ENCODE measurements at regions not wholly inside any gene's neighbourhood (a gene's known extent, or its start where the extent isn't known, plus 50 kb on each side); places are given as distances from the start of the nearest gene placed in this dataset.

- no peaks in the 10 kb centered on the region for H3K4me1 ChIP-seq (ENCODE audit: control insufficient read depth, extremely low read depth, insufficient read depth, low read length)
- no peaks in the 10 kb centered on the region for H3K79me2 ChIP-seq (ENCODE audit: control insufficient read depth, insufficient read depth, low read length)
- H3K9me3 ChIP-seq (replicated peaks; ENCODE audit: control insufficient read depth, insufficient read depth, low read length), result no peaks in the 10 kb centered on the region
- TF ChIP-seq POLR2A (IDR thresholded peaks at IDR 0.05; ENCODE audit: low read depth, low read length) (no peak), EZH2 (IDR thresholded peaks at IDR 0.05; ENCODE audit: borderline replicate concordance, low read depth, low read length, severe bottlenecking) (no peak), MYC (IDR thresholded peaks at IDR 0.05; ENCODE audit: low read depth, low read length) (no peak), FOS (IDR thresholded peaks at IDR 0.05; ENCODE audit: borderline replicate concordance, insufficient read depth, low read length) (no peak), POLR2AphosphoS5 (IDR thresholded peaks at IDR 0.05; ENCODE audit: insufficient read depth, low read depth, low read length) (no peak)
- no TSS peak for BruUV-seq (replicated peaks)
- DNase-seq (ENCODE audit: low read depth, low spot score), result no peak
- CTCF ChIA-PET, result no interaction called here
- H2AFZ ChIP-seq (ENCODE audit: low read depth, low read length), result no peak overlapping the region
- intact Hi-C loops (cut with micrococcal nuclease), result no loop called here
- H3K4me2 ChIP-seq (ENCODE audit: insufficient read depth, low read length), result no peak overlapping the region
- no peak overlapping the region for H3K9ac ChIP-seq (replicated peaks; ENCODE audit: extremely low read depth, insufficient read depth, low read length)
- H3K36me3 ChIP-seq (ENCODE audit: control insufficient read depth in 2 of 2, extremely low read depth in 1 of 2, insufficient read depth in 2 of 2, low read length in 2 of 2), result no peaks in the 10 kb centered on the region
- FAIRE-seq, result no peak
- H3K27me3 ChIP-seq (ENCODE audit: control insufficient read depth in 2 of 2, insufficient read depth in 2 of 2, low read length in 2 of 2), result peaks cover 0 to 2% of the 10 kb centered on the region in 2 experiments
- H3K9me1 ChIP-seq (replicated peaks; ENCODE audit: control insufficient read depth, extremely low read depth, insufficient read depth, low read length), result no peaks in the 10 kb centered on the region
- dilution Hi-C loops (cut with MboI; ENCODE audit: extremely low pct_ligation_motif_present, low sequenced_read_pairs), result no loop called here
- H4K20me1 ChIP-seq (replicated peaks; ENCODE audit: control insufficient read depth, extremely low read depth, insufficient read depth, low read length), result no peaks in the 10 kb centered on the region
- POLR2A ChIA-PET, result no interaction called here
- H3K27ac ChIP-seq (ENCODE audit: insufficient read depth, low read depth, low read length), result no peak overlapping the region
- no peak overlapping the region for H3K4me3 ChIP-seq (replicated peaks in 1 of 3; ENCODE audit: insufficient read depth in 1 of 3, low read depth in 1 of 3, low read length in 3 of 3)
Observed at GRCh38 chrX:40476958-40477357, 103.8 kb upstream of the ATP6AP2 start.

DNA sequence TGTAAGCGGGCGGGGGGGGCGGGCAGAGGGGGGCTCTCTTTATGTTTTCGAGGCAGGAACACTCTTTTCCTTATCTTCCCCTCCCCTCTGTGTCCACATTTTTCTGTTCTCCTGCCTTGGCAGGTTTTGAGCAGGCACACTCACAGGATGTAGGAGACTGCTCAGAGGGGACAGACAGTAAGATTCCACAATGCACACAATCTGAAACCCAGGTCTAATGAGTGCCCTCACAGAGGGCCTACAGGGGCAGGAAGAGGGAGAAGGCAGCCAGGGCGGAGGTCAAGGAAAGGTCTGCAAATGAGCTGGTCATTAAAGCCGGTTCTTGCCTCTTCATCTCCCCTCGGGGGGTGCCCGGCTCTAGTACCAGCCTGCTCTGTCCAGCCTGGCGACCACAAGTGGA is 106.1 kb upstream of the ATP6AP2 start:
- H3K4me2 ChIP-seq (ENCODE audit: insufficient read depth, low read length), result no peak overlapping the region
- FAIRE-seq (no peak), DNase-seq (ENCODE audit: low read depth, low spot score) (no peak)
- no peak overlapping the region for H3K27ac ChIP-seq (ENCODE audit: insufficient read depth, low read depth, low read length)
- H3K9ac ChIP-seq (replicated peaks; ENCODE audit: extremely low read depth, insufficient read depth, low read length), result no peak overlapping the region
- no peak overlapping the region for H3K4me3 ChIP-seq (replicated peaks in 1 of 3; ENCODE audit: insufficient read depth in 1 of 3, low read depth in 1 of 3, low read length in 3 of 3)
- intact Hi-C loops (cut with micrococcal nuclease) (no loop called here), dilution Hi-C loops (cut with MboI; ENCODE audit: extremely low pct_ligation_motif_present, low sequenced_read_pairs) (no loop called here)
- BruUV-seq (replicated peaks), result no TSS peak
- H3K9me1 ChIP-seq (replicated peaks; ENCODE audit: control insufficient read depth, extremely low read depth, insufficient read depth, low read length), result no peaks in the 10 kb centered on the region
- H4K20me1 ChIP-seq (replicated peaks; ENCODE audit: control insufficient read depth, extremely low read depth, insufficient read depth, low read length), result no peaks in the 10 kb centered on the region
- H3K79me2 ChIP-seq (ENCODE audit: control insufficient read depth, insufficient read depth, low read length), result no peaks in the 10 kb centered on the region
- TF ChIP-seq, protein P1, sequence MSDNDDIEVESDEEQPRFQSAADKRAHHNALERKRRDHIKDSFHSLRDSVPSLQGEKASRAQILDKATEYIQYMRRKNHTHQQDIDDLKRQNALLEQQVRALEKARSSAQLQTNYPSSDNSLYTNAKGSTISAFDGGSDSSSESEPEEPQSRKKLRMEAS (IDR thresholded peaks at IDR 0.05; ENCODE audit: insufficient read depth, insufficient read length), result no peak
- no peak for TF ChIP-seq MYC (IDR thresholded peaks at IDR 0.05; ENCODE audit: low read depth, low read length)
- CTCF ChIA-PET, result no interaction called here
- peaks cover 0 to 2% of the 10 kb centered on the region in 2 experiments for H3K27me3 ChIP-seq (ENCODE audit: control insufficient read depth in 2 of 2, insufficient read depth in 2 of 2, low read length in 2 of 2)
- H3K36me3 ChIP-seq (ENCODE audit: control insufficient read depth in 2 of 2, extremely low read depth in 1 of 2, insufficient read depth in 2 of 2, low read length in 2 of 2), result no peaks in the 10 kb centered on the region
- no peaks in the 10 kb centered on the region for H3K9me3 ChIP-seq (replicated peaks; ENCODE audit: control insufficient read depth, insufficient read depth, low read length)
- POLR2A ChIA-PET, result no interaction called here
- H3K4me1 ChIP-seq (ENCODE audit: control insufficient read depth, extremely low read depth, insufficient read depth, low read length), result no peaks in the 10 kb centered on the region
- no peak overlapping the region for H2AFZ ChIP-seq (ENCODE audit: low read depth, low read length)

Data from endothelial cell of umbilical vein (primary cell).